SH-SY5Y (cell line): ENCODE measurements at regions not wholly inside any gene's neighbourhood (a gene's known extent, or its start where the extent isn't known, plus 50 kb on each side); places are given as distances from the start of the nearest gene placed in this dataset.

Source experiments
- GATA2 ChIP-seq: IDR thresholded peaks from 2 replicates; pipeline ENCODE4 v1.6.1; 2011; ENCODE audit warnings: mild to moderate bottlenecking, low read depth, low read length
- GATA3 ChIP-seq: IDR thresholded peaks from 2 replicates; pipeline ENCODE4 v1.6.1; 2011; ENCODE audit warnings: low read depth, mild to moderate bottlenecking, low read length, moderate library complexity

DNA sequence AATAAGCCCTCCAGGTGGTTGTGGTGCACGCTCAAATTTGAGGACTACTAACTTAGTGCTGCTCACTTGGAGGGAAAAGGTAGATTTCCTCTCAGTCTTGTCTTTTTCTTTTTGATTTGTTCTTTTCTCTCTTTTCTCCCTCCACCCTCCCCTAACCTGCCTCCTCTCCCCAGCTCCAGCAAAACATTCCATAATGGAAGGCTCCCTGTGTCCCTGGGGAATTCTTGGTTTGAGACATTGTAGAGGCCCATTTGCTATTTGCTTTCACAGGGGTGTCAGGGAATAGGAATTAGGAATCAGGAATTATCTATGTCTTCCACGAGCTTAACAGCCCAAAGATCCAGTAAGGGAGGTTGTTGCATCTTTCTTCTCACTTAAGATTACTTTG, 136.8 kb upstream of the UMPS start:
- TF ChIP-seq GATA3 (no peak), GATA2 (no peak)
